Chondrocyte (in vitro differentiated cells): ENCODE measurements at regions not wholly inside any gene's neighbourhood (a gene's known extent, or its start where the extent isn't known, plus 50 kb on each side); places are given as distances from the start of the nearest gene placed in this dataset.
"Not testable (repeated sequence)": the region's sequence is repeated elsewhere in the genome, so short reads cannot be mapped to it uniquely, and the experiment has no call there.

ENCODE experiments used
- DNase-seq: peaks from one replicate; pipeline ENCODE4 v3.0.0; 2021; ENCODE audit warnings: mixed read lengths, low spot score
- H3K27ac Mint-ChIP-seq: one replicate; pipeline ENCODE4 v1.8.0; 2021; ENCODE audit warnings: mild to moderate bottlenecking, moderate library complexity, mixed read lengths; ENCODE audit not compliant: unreplicated experiment
- H3K27me3 Mint-ChIP-seq: 2 replicates; pipeline ENCODE4 v1.8.0; 2021; ENCODE audit warnings: low read depth, mixed read lengths
- H3K36me3 Mint-ChIP-seq: 2 replicates; pipeline ENCODE4 v1.8.0; 2021; ENCODE audit warnings: low read depth, mixed read lengths
- H3K4me1 Mint-ChIP-seq: 2 replicates; pipeline ENCODE4 v1.8.0; 2021; ENCODE audit warnings: low read depth, mild to moderate bottlenecking, mixed read lengths
- H3K4me3 Mint-ChIP-seq: one replicate; pipeline ENCODE4 v1.8.0; 2021; ENCODE audit warnings: mild to moderate bottlenecking, moderate library complexity, mixed read lengths; ENCODE audit not compliant: unreplicated experiment
- H3K9me3 Mint-ChIP-seq: 2 replicates; pipeline ENCODE4 v1.8.0; 2021; ENCODE audit warnings: low read depth, mixed read lengths

DNA sequence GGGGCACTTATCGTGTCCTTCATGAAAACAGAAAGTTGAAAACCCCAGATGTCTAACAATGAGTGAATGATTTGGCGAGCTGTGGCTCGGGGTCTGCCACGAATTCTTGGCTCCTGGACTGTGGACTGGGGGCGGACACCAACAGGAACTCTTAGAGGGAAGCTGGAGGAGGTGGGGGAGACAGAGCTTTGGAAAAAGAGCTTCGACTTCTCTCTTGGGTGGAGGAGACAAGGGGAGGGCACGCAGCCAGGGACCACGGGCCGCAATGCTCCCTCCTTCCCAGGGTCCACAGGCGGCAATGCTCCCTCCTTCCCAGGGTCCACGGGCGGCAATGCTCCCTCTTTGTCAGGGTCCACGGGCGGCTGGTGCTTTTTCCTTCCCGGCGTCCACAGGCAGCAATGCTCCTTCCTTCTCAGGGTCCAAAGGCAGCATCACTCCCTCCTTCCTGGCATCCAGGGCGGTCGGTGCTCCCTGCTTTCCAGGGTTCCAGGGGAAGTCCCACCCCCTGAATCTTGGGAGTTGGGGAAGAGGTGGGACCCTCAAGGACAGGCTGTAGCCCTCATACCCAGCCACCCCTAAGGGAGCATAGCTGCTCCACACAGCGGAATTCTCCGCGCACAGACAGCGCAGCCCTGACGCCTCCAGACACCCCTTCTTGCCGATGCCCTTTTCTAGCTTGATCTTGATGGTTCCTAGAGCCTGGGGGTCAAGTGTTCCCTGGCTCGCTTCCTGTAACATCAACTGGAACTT lies 149.0 kb downstream of the LAT start:
- H3K36me3 Mint-ChIP-seq, H3K27ac Mint-ChIP-seq, H3K27me3 Mint-ChIP-seq, H3K4me1 Mint-ChIP-seq, H3K9me3 Mint-ChIP-seq, H3K4me3 Mint-ChIP-seq: not testable (repeated sequence)
- peak; percentile 77 for DNase-seq

DNA sequence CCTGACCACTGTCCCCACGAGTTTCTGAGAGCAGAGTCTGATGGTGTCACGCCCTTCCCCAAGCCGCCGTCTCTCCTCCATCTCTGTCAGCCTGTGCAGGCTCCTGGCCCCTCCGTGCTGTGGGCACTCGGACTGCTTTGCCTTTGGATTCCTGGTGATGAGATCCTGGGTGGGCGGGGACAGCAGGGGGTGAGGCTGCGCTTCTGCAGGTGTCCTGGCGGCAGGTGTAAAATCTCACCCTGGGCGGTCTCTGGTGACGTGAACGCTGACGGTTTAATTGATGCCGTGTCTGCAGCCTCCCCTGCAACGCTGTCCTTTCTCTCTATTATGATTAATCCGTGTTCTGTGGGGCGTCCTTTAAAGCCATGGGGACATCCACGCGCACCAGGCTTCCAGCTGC lies 148.0 kb downstream of the LAT start:
- not testable (repeated sequence) for H3K9me3 Mint-ChIP-seq, H3K36me3 Mint-ChIP-seq, H3K4me3 Mint-ChIP-seq, H3K4me1 Mint-ChIP-seq, H3K27me3 Mint-ChIP-seq, H3K27ac Mint-ChIP-seq
- DNase-seq = peak; percentile 50

- not testable (repeated sequence) for H3K4me3 Mint-ChIP-seq, H3K36me3 Mint-ChIP-seq, H3K27me3 Mint-ChIP-seq, H3K4me1 Mint-ChIP-seq, H3K9me3 Mint-ChIP-seq, H3K27ac Mint-ChIP-seq
- DNase-seq = peak; percentile 78
These were observed 147.6 kb downstream of the LAT start for GRCh38 chr16:29132444-29132843.

DNA sequence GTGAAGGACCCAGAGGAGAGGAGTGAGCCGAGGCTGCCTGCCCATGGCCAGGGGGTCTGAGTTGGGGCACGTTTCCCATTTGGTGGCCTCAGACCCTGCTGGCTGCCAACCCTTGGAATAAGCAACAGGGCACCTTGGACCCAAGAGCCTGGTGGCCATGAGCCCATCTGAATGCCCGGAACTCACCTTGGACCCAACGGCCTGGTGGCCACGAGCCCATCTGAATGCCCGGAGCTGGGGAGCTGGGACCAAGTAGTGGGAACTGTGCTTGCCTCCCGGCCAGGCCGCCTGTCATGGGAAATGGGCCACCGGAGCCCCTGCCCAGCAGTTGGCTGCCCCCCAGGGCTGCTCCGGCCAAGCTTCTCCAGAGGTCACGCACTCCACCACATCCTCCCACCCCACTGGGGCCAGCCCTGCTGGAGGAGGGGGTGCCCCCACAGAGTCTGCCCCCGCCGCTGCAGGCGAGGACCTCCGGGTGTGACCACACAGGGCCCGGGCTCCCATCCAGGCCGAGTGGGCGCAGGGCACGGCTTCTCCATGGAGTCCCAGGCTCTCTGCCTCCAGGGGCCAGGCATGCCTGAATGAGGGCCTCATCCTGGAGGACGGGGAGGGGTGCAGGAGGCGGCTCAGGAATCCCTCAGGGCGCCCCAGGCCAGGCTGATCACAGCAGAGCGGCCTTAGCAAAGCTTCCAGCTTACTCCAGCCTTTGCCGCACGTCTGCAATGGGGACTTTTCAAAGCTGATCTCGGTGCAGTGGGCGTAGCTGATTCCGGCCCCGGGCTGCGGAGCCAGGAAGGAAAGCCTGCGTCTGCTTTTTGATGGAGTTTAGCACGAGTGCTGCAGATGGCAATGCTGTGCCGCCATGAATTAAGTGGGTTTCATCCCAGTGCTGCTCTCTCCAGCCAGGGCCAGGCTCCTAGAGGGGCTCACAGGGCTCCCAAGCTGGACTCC lies 146.3 kb downstream of the LAT start:
- not testable (repeated sequence) for H3K4me1 Mint-ChIP-seq, H3K4me3 Mint-ChIP-seq, H3K27me3 Mint-ChIP-seq, H3K36me3 Mint-ChIP-seq, H3K27ac Mint-ChIP-seq, H3K9me3 Mint-ChIP-seq
- DNase-seq = peak; percentile 81

DNA sequence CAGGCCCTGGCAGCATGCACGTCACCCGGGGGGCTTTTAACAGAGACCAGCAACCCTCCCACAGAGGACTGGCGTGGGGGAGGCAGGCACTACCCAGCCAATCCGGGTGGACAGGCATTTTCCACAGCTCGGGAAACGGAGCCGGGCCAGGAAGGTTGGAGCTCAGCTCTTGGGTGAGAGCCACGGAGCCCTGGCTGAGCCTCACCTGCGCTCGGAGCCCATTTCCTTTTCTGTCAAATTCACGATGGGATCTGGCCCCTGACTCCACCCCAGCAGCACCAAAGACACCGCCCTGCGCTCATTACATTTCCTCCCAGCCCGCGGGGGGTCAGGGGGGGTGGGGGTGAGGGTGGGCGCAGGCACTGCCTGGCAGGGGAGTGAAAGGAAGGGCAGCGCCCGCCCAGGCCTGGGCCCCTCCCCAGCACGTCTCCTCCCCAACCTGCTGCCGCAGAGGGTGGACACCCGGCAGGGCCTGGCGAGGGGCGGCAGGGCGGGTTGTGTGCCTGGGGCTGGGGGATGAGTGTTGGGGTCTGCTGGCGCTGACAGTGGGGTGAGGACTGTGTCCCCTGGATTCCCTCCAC lies 145.4 kb downstream of the LAT start:
- H3K27ac Mint-ChIP-seq, DNase-seq, H3K9me3 Mint-ChIP-seq, H3K4me1 Mint-ChIP-seq, H3K36me3 Mint-ChIP-seq, H3K27me3 Mint-ChIP-seq, H3K4me3 Mint-ChIP-seq: not testable (repeated sequence)

DNA sequence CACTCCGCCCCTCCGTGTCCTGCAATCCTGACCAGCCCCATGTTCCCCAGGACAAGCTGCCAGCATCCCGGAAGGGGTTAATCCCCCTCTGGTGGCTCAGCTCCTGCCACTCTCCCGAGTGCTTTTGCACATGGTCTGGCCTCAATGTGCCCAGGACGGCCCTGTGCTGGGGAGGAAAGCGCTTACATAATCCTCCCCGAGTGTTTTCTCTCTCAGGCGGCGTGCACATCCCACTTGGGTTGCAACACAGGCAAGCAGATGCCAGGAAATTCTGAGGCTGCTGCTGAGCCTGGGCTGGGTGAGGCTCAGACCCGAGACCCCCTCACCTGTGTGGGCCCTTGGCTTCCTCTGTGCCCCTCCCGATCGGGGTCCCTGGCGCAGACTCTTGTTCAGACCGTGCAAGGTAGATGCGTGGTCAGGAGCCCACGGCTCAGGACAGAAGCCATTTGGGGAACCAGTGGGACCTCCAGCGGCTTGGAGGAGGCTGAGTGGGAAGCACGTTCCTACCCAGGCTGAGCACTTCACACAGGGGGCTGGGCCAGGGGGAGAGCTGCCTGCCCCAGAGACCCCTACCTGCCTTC lies 144.7 kb downstream of the LAT start:
- H3K36me3 Mint-ChIP-seq, H3K27me3 Mint-ChIP-seq, H3K4me1 Mint-ChIP-seq, H3K27ac Mint-ChIP-seq, DNase-seq, H3K9me3 Mint-ChIP-seq, H3K4me3 Mint-ChIP-seq: not testable (repeated sequence)

GRCh38 chr16:29128732-29129457 lies 144.0 kb downstream of the LAT start:
- not testable (repeated sequence) for H3K36me3 Mint-ChIP-seq, H3K4me1 Mint-ChIP-seq, H3K4me3 Mint-ChIP-seq, H3K9me3 Mint-ChIP-seq, H3K27ac Mint-ChIP-seq, DNase-seq, H3K27me3 Mint-ChIP-seq

- H3K27ac Mint-ChIP-seq, H3K36me3 Mint-ChIP-seq: not testable (repeated sequence)
These were observed 143.1 kb downstream of the LAT start for GRCh38 chr16:29127806-29128420.

More at GRCh38 chr16:29127806-29128420, 143.1 kb downstream of the LAT start:
- not testable (repeated sequence) for H3K9me3 Mint-ChIP-seq, H3K4me1 Mint-ChIP-seq, DNase-seq, H3K4me3 Mint-ChIP-seq, H3K27me3 Mint-ChIP-seq
